Kidney epithelial cell (primary cell): ENCODE measurements at regions not wholly inside any gene's neighbourhood (a gene's known extent, or its start where the extent isn't known, plus 50 kb on each side); places are given as distances from the start of the nearest gene placed in this dataset.

Source experiments
- DNase-seq: peaks from one replicate; pipeline ENCODE4 v3.0.0-alpha.2; 2010; ENCODE audit warnings: low read depth
- H3K27me3 ChIP-seq: 2 replicates; pipeline ENCODE4 v1.6.0; 2011; ENCODE audit warnings: low read length; ENCODE audit not compliant: control insufficient read depth, insufficient read depth
- H3K36me3 ChIP-seq: 2 replicates; pipeline ENCODE4 v1.5.1; 2011; ENCODE audit warnings: low read length; ENCODE audit not compliant: control insufficient read depth, insufficient read depth
- H3K4me3 ChIP-seq: 2 replicates; pipeline ENCODE4 v1.5.1; 2011; ENCODE audit warnings: low read depth, mild to moderate bottlenecking, control low read depth, low read length
- CTCF ChIP-seq: IDR thresholded peaks from 2 replicates; pipeline ENCODE4 v1.5.1; 2011; ENCODE audit warnings: mild to moderate bottlenecking, moderate library complexity, low read length, control low read depth, inconsistent platforms; ENCODE audit not compliant: insufficient read depth, poor library complexity, severe bottlenecking

DNA sequence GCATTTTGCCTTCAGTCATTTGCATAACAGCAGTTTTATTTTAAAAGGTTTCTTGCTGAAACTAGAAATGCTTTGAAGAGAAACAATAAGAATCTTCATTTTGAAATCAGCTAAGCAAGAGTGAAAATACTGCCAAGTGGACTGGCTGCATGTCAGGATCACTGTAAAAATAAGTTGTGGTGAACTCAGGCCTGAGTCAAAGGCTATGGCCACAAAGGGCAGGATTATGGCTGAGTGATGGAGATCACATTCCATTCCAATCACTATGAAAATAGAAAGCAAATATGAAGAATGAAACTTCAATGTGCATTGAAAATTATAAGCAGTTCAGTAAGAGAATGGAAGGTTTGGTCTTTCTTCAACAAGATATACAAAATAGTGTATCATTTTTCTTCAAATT lies 224.5 kb downstream of the PCDH18 start:
- no peak for DNase-seq
- H3K27me3 ChIP-seq: no peaks in the 10 kb centered on the region
- TF ChIP-seq CTCF: no peak
- no peaks in the 10 kb centered on the region for H3K36me3 ChIP-seq
- H3K4me3 ChIP-seq: no peak overlapping the region

DNA sequence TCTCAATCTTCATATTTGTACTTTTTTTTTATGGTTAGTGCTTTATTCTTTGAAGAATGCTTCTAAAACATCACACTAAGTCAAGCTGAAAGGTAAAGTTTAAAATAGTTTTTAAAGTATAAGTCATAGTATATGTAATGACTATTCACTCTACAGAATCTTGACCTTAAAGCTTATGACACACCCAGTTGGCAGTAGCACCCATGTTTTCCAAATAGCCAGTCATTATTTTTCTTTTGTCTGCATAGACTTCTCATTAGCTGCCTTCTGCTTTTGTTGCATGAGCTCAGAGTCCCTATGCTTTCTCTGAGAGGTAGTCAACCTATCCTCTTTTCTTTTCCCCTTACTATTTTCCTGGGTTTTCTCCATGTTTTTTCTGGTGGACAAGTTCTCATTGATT lies 231.5 kb downstream of the PCDH18 start:
- TF ChIP-seq CTCF: no peak
- Histone ChIP-seq H3K27me3 (no peaks in the 10 kb centered on the region), H3K4me3 (no peak overlapping the region), H3K36me3 (no peaks in the 10 kb centered on the region)
- no peak for DNase-seq

DNA sequence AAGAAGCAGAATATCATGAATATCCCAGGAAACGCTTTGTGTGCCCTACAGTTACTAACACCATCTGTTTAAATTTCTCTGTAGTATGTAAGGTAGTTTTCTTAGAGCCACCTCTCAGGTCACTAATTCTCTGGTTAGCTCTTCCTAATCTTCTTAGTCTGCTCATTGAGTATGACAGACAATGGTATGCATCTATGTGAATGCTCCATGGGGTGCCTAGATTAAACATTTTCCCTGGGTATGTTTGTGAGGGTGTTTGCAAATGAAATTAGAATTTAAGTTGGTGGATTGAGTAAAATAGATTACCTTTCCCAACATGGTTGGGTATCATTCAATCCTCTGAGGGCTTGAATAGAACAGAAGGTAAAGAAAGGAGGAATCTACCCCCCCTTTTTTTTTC lies 233.0 kb downstream of the PCDH18 start:
- no peak for DNase-seq
- Histone ChIP-seq H3K36me3 (no peaks in the 10 kb centered on the region), H3K27me3 (no peaks in the 10 kb centered on the region), H3K4me3 (no peak overlapping the region)
- no peak for TF ChIP-seq CTCF

GRCh38 chr4:137293281-137293680 lies 239.0 kb downstream of the PCDH18 start:
- TF ChIP-seq CTCF: no peak
- Histone ChIP-seq H3K4me3 (no peak overlapping the region), H3K27me3 (no peaks in the 10 kb centered on the region), H3K36me3 (no peaks in the 10 kb centered on the region)
- DNase-seq: no peak

DNA sequence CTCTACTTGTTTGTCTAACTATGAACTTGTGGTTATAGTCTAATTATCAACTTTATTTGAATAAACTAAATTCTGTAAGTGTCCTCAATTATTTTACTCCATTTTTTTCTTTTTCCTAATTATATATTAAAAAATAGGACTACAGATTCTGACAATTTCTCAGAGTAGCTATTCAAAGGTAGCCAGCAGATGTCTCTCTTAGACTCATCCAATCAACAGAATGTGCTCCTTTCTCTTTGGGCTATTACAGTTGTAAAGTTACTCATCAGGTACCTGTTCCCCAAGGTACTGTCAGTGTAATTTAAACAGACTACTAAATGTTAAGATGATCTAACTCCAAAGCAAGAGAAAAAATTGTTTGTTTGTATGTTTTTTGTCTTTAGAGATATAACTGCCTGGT lies 248.6 kb downstream of the PCDH18 start:
- peak; percentile 30 for TF ChIP-seq CTCF
- Histone ChIP-seq H3K36me3 (no peaks in the 10 kb centered on the region), H3K4me3 (no peak overlapping the region), H3K27me3 (no peaks in the 10 kb centered on the region)
- no peak for DNase-seq

GRCh38 chr4:137278431-137278830 lies 253.9 kb downstream of the PCDH18 start:
- no peak for DNase-seq
- no peak for TF ChIP-seq CTCF
- Histone ChIP-seq H3K36me3 (no peaks in the 10 kb centered on the region), H3K27me3 (no peaks in the 10 kb centered on the region), H3K4me3 (no peak overlapping the region)
